Karpas-422 (cell line): ENCODE measurements at regions not wholly inside any gene's neighbourhood (a gene's known extent, or its start where the extent isn't known, plus 50 kb on each side); places are given as distances from the start of the nearest gene placed in this dataset.
"Not testable (repeated sequence)": the region's sequence is repeated elsewhere in the genome, so short reads cannot be mapped to it uniquely, and the experiment has no call there.

Experiments used
- DNase-seq: peaks from one replicate; pipeline ENCODE4 v3.0.0-alpha.2; 2015
- H2AFZ ChIP-seq: fragments of 200-600 bp; sonication (generic); 2 replicates; pipeline ENCODE4 v1.6.1; 2014; ENCODE audit warnings: antibody characterized with exemption, low read length, mixed read lengths
- H3K27ac ChIP-seq: fragments of 200-600 bp; sonication (generic); 2 replicates; pipeline ENCODE4 v1.5.1; 2014; ENCODE audit warnings: mild to moderate bottlenecking, low read length, moderate library complexity
- H3K27me3 ChIP-seq: fragments of 200-600 bp; sonication (generic); 2 replicates; pipeline ENCODE4 v1.6.1; 2014; ENCODE audit warnings: low read length, mixed read lengths
- H3K36me3 ChIP-seq: fragments of 200-600 bp; sonication (generic); 2 replicates; pipeline ENCODE4 v1.6.1; 2014; ENCODE audit warnings: low read length, mixed read lengths; ENCODE audit not compliant: insufficient read depth
- H3K4me1 ChIP-seq: fragments of 200-600 bp; sonication (generic); 2 replicates; pipeline ENCODE4 v1.6.1; 2014; ENCODE audit warnings: mild to moderate bottlenecking, low read length, mixed read lengths
- H3K4me2 ChIP-seq: fragments of 200-600 bp; sonication (generic); 2 replicates; pipeline ENCODE4 v1.6.1; 2014; ENCODE audit warnings: low read length, low read depth, mild to moderate bottlenecking; ENCODE audit not compliant: poor library complexity, severe bottlenecking
- H3K4me3 ChIP-seq: fragments of 200-600 bp; sonication (generic); 2 replicates; pipeline ENCODE4 v1.5.1; 2014; ENCODE audit warnings: mild to moderate bottlenecking, antibody characterized with exemption, low read length, mixed read lengths
- H3K79me2 ChIP-seq: fragments of 200-600 bp; sonication (generic); 2 replicates; pipeline ENCODE4 v1.6.1; 2014; ENCODE audit warnings: mild to moderate bottlenecking, low read length, mixed read lengths
- H3K9ac ChIP-seq: fragments of 200-600 bp; sonication (generic); 2 replicates; pipeline ENCODE4 v1.6.0; 2014; ENCODE audit warnings: low read length
- H3K9me2 ChIP-seq: fragments of 200-600 bp; sonication (generic), shearing (Covaris generic); replicated peaks from 2 replicates; pipeline ENCODE4 v1.6.0; 2014; ENCODE audit warnings: mild to moderate bottlenecking, low read length, moderate library complexity; ENCODE audit not compliant: insufficient read depth
- H3K9me3 ChIP-seq: fragments of 300-700, 200-600 bp; sonication (generic); 2 replicates; pipeline ENCODE4 v1.6.1; 2014; ENCODE audit warnings: low read length, mixed read lengths
- H4K20me1 ChIP-seq: fragments of 200-600 bp; sonication (generic); 2 replicates; pipeline ENCODE4 v1.6.1; 2014; ENCODE audit warnings: mild to moderate bottlenecking, antibody characterized with exemption, low read length, low read depth; ENCODE audit not compliant: insufficient read depth

DNA sequence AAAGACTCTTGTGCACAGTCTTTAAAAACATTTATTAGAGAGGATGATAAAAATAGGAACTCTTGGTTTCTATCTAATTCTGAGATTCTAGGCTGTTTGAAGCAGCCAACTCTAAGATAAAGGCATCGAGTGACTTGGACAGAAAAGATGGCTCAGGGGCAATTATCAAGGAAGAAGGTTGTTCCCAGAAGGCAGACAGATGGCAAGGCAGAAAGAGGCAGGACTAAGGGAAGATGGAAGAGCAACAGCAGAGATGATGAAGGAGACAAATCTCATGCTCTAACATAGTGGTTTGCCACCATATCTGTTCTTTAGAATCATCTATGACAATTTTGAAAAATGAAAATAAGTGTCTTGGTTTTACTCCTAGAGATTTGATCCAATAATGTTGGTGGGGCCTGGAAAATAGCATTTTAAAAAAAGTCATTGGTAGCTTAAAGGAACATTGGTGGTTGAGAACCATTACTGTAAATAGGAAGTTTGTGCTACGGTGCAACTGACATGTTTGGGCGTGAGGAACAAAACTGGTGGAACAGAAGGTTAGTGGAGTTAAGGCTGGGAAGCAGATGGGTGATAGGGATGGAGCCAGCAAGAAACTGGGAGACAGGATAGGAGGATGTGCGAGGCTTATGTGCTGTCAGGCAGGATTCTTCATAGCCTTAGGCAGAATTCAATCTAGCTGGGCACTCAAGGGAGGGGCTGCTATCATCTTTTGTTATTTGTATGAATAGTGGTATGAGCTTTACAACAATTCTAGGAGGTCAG, 751.1 kb downstream of the DHX35 start:
- H2AFZ ChIP-seq = no peak overlapping the region
- no peak for DNase-seq
- H3K27me3 ChIP-seq = no peaks in the 10 kb centered on the region
- H3K9me2 ChIP-seq = no peaks in the 10 kb centered on the region
- H3K36me3 ChIP-seq = no peaks in the 10 kb centered on the region
- H3K27ac ChIP-seq = no peak overlapping the region
- H4K20me1 ChIP-seq = no peaks in the 10 kb centered on the region
- no peaks in the 10 kb centered on the region for H3K4me1 ChIP-seq
- H3K4me3 ChIP-seq = no peak overlapping the region
- no peak overlapping the region for H3K4me2 ChIP-seq
- H3K9ac ChIP-seq = no peak overlapping the region
- no peaks in the 10 kb centered on the region for H3K79me2 ChIP-seq
- H3K9me3 ChIP-seq = no peaks in the 10 kb centered on the region

DNA sequence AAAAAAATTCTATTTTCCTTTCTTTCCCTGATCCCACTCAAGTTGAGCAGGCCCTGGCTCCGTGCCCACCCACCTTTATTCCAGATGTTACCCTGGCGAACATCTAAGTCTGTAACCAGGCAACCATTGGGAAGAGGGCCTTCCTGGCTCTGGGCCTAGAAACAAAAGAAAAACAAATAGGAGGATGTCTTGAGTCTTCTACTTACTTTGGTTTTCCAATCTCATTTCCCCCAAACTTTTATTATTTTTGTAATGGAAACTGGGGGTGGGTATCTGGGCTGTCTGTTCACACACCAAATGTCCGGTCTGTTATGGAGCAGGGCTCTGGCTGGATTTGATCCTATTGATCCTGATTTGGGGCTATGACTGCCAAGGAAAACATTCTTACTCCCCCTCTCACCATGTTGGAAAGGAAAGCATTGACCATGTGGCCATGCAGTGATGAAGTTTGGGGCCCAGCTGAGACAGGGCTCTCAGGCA, 744.1 kb downstream of the DHX35 start:
- H3K79me2 ChIP-seq = no peaks in the 10 kb centered on the region
- H2AFZ ChIP-seq = no peak overlapping the region
- no peaks in the 10 kb centered on the region for H3K36me3 ChIP-seq
- no peak for DNase-seq
- no peak overlapping the region for H3K4me2 ChIP-seq
- no peak overlapping the region for H3K27ac ChIP-seq
- no peaks in the 10 kb centered on the region for H3K9me3 ChIP-seq
- no peak overlapping the region for H3K4me3 ChIP-seq
- H3K27me3 ChIP-seq = no peaks in the 10 kb centered on the region
- peaks cover 15% of the 10 kb centered on the region for H3K4me1 ChIP-seq
- no peak overlapping the region for H3K9ac ChIP-seq
- H4K20me1 ChIP-seq = no peaks in the 10 kb centered on the region
- H3K9me2 ChIP-seq = no peaks in the 10 kb centered on the region

GRCh38 chr20:39705032-39705431, 742.9 kb downstream of the DHX35 start:
- Histone ChIP-seq H2AFZ (no peak overlapping the region), H3K79me2 (no peaks in the 10 kb centered on the region), H3K9me2 (no peaks in the 10 kb centered on the region), H3K4me2 (no peak overlapping the region), H3K27me3 (no peaks in the 10 kb centered on the region), H3K9ac (no peak overlapping the region), H3K27ac (no peak overlapping the region), H4K20me1 (no peaks in the 10 kb centered on the region), H3K9me3 (no peaks in the 10 kb centered on the region), H3K4me1 (peaks cover 15% of the 10 kb centered on the region), H3K36me3 (no peaks in the 10 kb centered on the region), H3K4me3 (no peak overlapping the region)
- DNase-seq = no peak

- not testable (repeated sequence) for H3K4me3 ChIP-seq, H3K79me2 ChIP-seq, DNase-seq, H3K27me3 ChIP-seq, H3K27ac ChIP-seq, H3K9ac ChIP-seq, H3K36me3 ChIP-seq, H3K9me3 ChIP-seq, H4K20me1 ChIP-seq, H3K9me2 ChIP-seq
- H2AFZ ChIP-seq = peak overlapping the region; percentile 45; the same call in 1 of the 2 replicates
- peak overlapping the region; percentile 52 for H3K4me2 ChIP-seq
- peaks cover 15% of the 10 kb centered on the region for H3K4me1 ChIP-seq
Measured at GRCh38 chr20:39703357-39703756, 741.2 kb downstream of the DHX35 start.

GRCh38 chr20:39702701-39703349, 740.7 kb downstream of the DHX35 start:
- Histone ChIP-seq H3K27ac (no peak overlapping the region), H3K36me3 (no peaks in the 10 kb centered on the region)
- DNase-seq = peak; percentile 77

GRCh38 chr20:39700528-39700927, 738.4 kb downstream of the DHX35 start:
- Histone ChIP-seq H2AFZ (no peak overlapping the region), H3K9ac (no peak overlapping the region), H3K4me3 (no peak overlapping the region), H3K36me3 (no peaks in the 10 kb centered on the region), H3K27me3 (no peaks in the 10 kb centered on the region), H3K4me1 (peaks cover 15% of the 10 kb centered on the region), H3K9me2 (no peaks in the 10 kb centered on the region), H4K20me1 (no peaks in the 10 kb centered on the region), H3K27ac (no peak overlapping the region), H3K4me2 (no peak overlapping the region), H3K9me3 (no peaks in the 10 kb centered on the region), H3K79me2 (no peaks in the 10 kb centered on the region)
- DNase-seq = no peak

More at GRCh38 chr20:39702701-39703349, 740.7 kb downstream of the DHX35 start:
- peaks cover 15% of the 10 kb centered on the region for H3K4me1 ChIP-seq
- no peak overlapping the region for H3K9ac ChIP-seq
- H2AFZ ChIP-seq = peak overlapping the region; percentile 45; the same call in 1 of the 2 replicates
- no peaks in the 10 kb centered on the region for H3K9me3 ChIP-seq
- H3K9me2 ChIP-seq = no peaks in the 10 kb centered on the region
- H3K4me2 ChIP-seq = peak overlapping the region; percentile 52
- H4K20me1 ChIP-seq = no peaks in the 10 kb centered on the region
- H3K27me3 ChIP-seq = no peaks in the 10 kb centered on the region
- no peak overlapping the region for H3K4me3 ChIP-seq
- no peaks in the 10 kb centered on the region for H3K79me2 ChIP-seq

GRCh38 chr20:39699166-39699725, 737.1 kb downstream of the DHX35 start:
- Histone ChIP-seq H3K79me2 (no peaks in the 10 kb centered on the region), H3K27ac (no peak overlapping the region), H4K20me1 (no peaks in the 10 kb centered on the region), H3K4me3 (no peak overlapping the region), H3K9me2 (no peaks in the 10 kb centered on the region), H3K9me3 (no peaks in the 10 kb centered on the region), H3K36me3 (no peaks in the 10 kb centered on the region), H3K9ac (no peak overlapping the region), H3K4me2 (no peak overlapping the region), H2AFZ (no peak overlapping the region), H3K27me3 (no peaks in the 10 kb centered on the region), H3K4me1 (peaks cover 15% of the 10 kb centered on the region)
- DNase-seq = no peak

- Histone ChIP-seq H3K9me2 (no peaks in the 10 kb centered on the region), H3K36me3 (no peaks in the 10 kb centered on the region), H3K4me3 (no peak overlapping the region), H2AFZ (no peak overlapping the region), H3K9ac (no peak overlapping the region), H4K20me1 (no peaks in the 10 kb centered on the region), H3K4me2 (no peak overlapping the region), H3K79me2 (no peaks in the 10 kb centered on the region), H3K27ac (no peak overlapping the region), H3K27me3 (no peaks in the 10 kb centered on the region), H3K4me1 (peaks cover 15% of the 10 kb centered on the region), H3K9me3 (no peaks in the 10 kb centered on the region)
- no peak for DNase-seq
Measured at GRCh38 chr20:39698752-39699151, 736.6 kb downstream of the DHX35 start.
